Endothelial cell of umbilical vein (primary cell): ENCODE measurements at regions not wholly inside any gene's neighbourhood (a gene's known extent, or its start where the extent isn't known, plus 50 kb on each side); places are given as distances from the start of the nearest gene placed in this dataset.

ENCODE experiments used
- BruUV-seq: library from RNA; stranded (reverse); fragments of 400-500 nt; replicated peaks from 2 replicates; lab custom pipeline; 2021; lab: Mats Ljungman, UMichigan
- CTCF ChIA-PET: fragments of 300-600, 350-600 bp; sonication (Branson Sonifier 250); formaldehyde crosslinking; loops from one replicate; lab custom pipeline; 2021; ENCODE audit warnings: antibody characterized with exemption, inconsistent platforms; lab: Charles Lee
- POLR2A ChIA-PET: fragments of 300-600, 350-600 bp; sonication (Branson Sonifier 250); formaldehyde crosslinking; loops from one replicate; lab custom pipeline; 2021; ENCODE audit warnings: antibody characterized with exemption, inconsistent platforms; lab: Charles Lee
- DNase-seq: peaks from one replicate; pipeline ENCODE4 v3.0.0-alpha.2; 2011; ENCODE audit warnings: low read depth, low spot score
- FAIRE-seq: peaks from 2 replicates; lab custom pipeline; 2011; peaks lifted over from hg19 to GRCh38; lab: Jason Lieb, UNC
- H2AFZ ChIP-seq: 2 replicates; pipeline ENCODE4 v1.6.0; 2012; ENCODE audit warnings: low read depth, low read length, control low read depth, inconsistent platforms
- H3K27ac ChIP-seq: 2 replicates; pipeline ENCODE4 v1.5.1; 2011; ENCODE audit warnings: low read depth, mild to moderate bottlenecking, control low read depth, low read length, moderate library complexity; ENCODE audit not compliant: insufficient read depth
- H3K27me3 ChIP-seq, 2 experiments: 2 replicates each; pipeline versions ENCODE4 v1.6.0 to v1.6.1; 2011; ENCODE audit warnings: low read length in 2 of 2, mixed read lengths in 1 of 2; ENCODE audit not compliant: control insufficient read depth in 2 of 2, insufficient read depth in 2 of 2
- H3K36me3 ChIP-seq, 2 experiments: 2 replicates in 1 of 2; 3 replicates in 1 of 2; pipeline ENCODE4 v1.5.1; 2011; ENCODE audit warnings: low read length in 2 of 2, mild to moderate bottlenecking in 1 of 2, moderate library complexity in 1 of 2; ENCODE audit not compliant: control insufficient read depth in 2 of 2, insufficient read depth in 2 of 2; ENCODE audit errors: extremely low read depth in 1 of 2
- H3K4me1 ChIP-seq: 3 replicates; pipeline ENCODE4 v1.5.1; 2011; ENCODE audit warnings: mild to moderate bottlenecking, low read length; ENCODE audit not compliant: control insufficient read depth, insufficient read depth; ENCODE audit errors: extremely low read depth
- H3K4me2 ChIP-seq: 2 replicates; pipeline ENCODE4 v1.6.1; 2011; ENCODE audit warnings: low read length, control low read depth, mixed read lengths; ENCODE audit not compliant: insufficient read depth
- H3K4me3 ChIP-seq, 3 experiments: fragments of 200-600 bp in 1 of 3; sonication (generic), shearing (Covaris generic) in 1 of 3; replicated peaks in 1 of 3; 2 replicates each; pipeline ENCODE4 v1.5.1; 2011 to 2016; ENCODE audit warnings: control low read depth in 3 of 3, low read length in 3 of 3, mild to moderate bottlenecking in 2 of 3, inconsistent platforms in 1 of 3, low read depth in 1 of 3, moderate library complexity in 1 of 3; ENCODE audit not compliant: insufficient read depth in 1 of 3
- H3K79me2 ChIP-seq: 2 replicates; pipeline ENCODE4 v1.6.0; 2012; ENCODE audit warnings: low read length, inconsistent platforms; ENCODE audit not compliant: control insufficient read depth, insufficient read depth
- H3K9ac ChIP-seq: replicated peaks from 2 replicates; pipeline ENCODE3; 2011; ENCODE audit warnings: low read length, control low read depth; ENCODE audit not compliant: insufficient read depth; ENCODE audit errors: extremely low read depth
- H3K9me1 ChIP-seq: replicated peaks from 3 replicates; pipeline ENCODE4 v1.6.0; 2011; ENCODE audit warnings: mild to moderate bottlenecking, low read length; ENCODE audit not compliant: control insufficient read depth, insufficient read depth; ENCODE audit errors: extremely low read depth
- H3K9me3 ChIP-seq: replicated peaks from 2 replicates; pipeline ENCODE4 v1.5.1; 2012; ENCODE audit warnings: low read length, inconsistent platforms; ENCODE audit not compliant: control insufficient read depth, insufficient read depth
- H4K20me1 ChIP-seq: replicated peaks from 2 replicates; pipeline ENCODE3; 2011; ENCODE audit warnings: mild to moderate bottlenecking, low read length; ENCODE audit not compliant: control insufficient read depth, insufficient read depth; ENCODE audit errors: extremely low read depth
- CTCF ChIP-seq, 2 donors: IDR thresholded peaks; 1 replicate in 1 of 2; 2 replicates in 1 of 2; pipeline ENCODE4 v1.5.1; 2011; ENCODE audit warnings: low read length in 2 of 2, mild to moderate bottlenecking in 2 of 2, moderate library complexity in 2 of 2, control low read depth in 1 of 2, inconsistent platforms in 1 of 2, low read depth in 1 of 2; ENCODE audit not compliant: insufficient read depth in 1 of 2; ENCODE audit errors: extremely low read depth in 1 of 2
- EZH2 ChIP-seq: IDR thresholded peaks from 2 replicates; pipeline ENCODE4 v1.6.1; 2012; ENCODE audit warnings: borderline replicate concordance, low read depth, mild to moderate bottlenecking, moderate library complexity, low read length, inconsistent platforms; ENCODE audit not compliant: severe bottlenecking
- FOS ChIP-seq: IDR thresholded peaks from 2 replicates; pipeline ENCODE4 v1.6.1; 2011; ENCODE audit warnings: mild to moderate bottlenecking, low read length, moderate library complexity, borderline replicate concordance; ENCODE audit not compliant: insufficient read depth
- GATA2 ChIP-seq: IDR thresholded peaks from 2 replicates; pipeline ENCODE4 v1.7.0; 2011; ENCODE audit warnings: low read depth, mild to moderate bottlenecking, moderate library complexity, mixed read lengths, low read length; ENCODE audit not compliant: insufficient read length, insufficient read depth
- JUN ChIP-seq: IDR thresholded peaks from 2 replicates; pipeline ENCODE4 v1.6.1; 2011; ENCODE audit warnings: borderline replicate concordance, low read depth; ENCODE audit not compliant: insufficient read length, insufficient read depth
- MAX ChIP-seq: IDR thresholded peaks from 2 replicates; pipeline ENCODE4 v1.6.1; 2011; ENCODE audit not compliant: insufficient read depth, insufficient read length
- MYC ChIP-seq: IDR thresholded peaks from one replicate; pipeline ENCODE4 v1.6.1; 2011; ENCODE audit warnings: mild to moderate bottlenecking, low read depth, low read length
- POLR2A ChIP-seq: IDR thresholded peaks from 2 replicates; pipeline ENCODE4 v1.6.1; 2012; ENCODE audit warnings: low read depth, mild to moderate bottlenecking, control low read depth, low read length
- POLR2AphosphoS5 ChIP-seq: IDR thresholded peaks from 2 replicates; pipeline ENCODE4 v1.6.1; 2012; ENCODE audit warnings: low read depth, mild to moderate bottlenecking, control low read depth, low read length, moderate library complexity; ENCODE audit not compliant: insufficient read depth
- dilution Hi-C: fragments of 300-500 bp; cut with MboI; formaldehyde crosslinking; loops from one replicate; pipeline ENCODE4 v1.15.0; 2019; ENCODE audit warnings: low sequenced_read_pairs; ENCODE audit not compliant: extremely low pct_ligation_motif_present
- intact Hi-C: fragments of 100-400 bp; cut with micrococcal nuclease; formaldehyde crosslinking; loops from one replicate; pipeline ENCODE4 v1.10.0; 2022

- ChIA-PET CTCF (no interaction called here), POLR2A (no interaction called here)
- BruUV-seq: no TSS peak
- no peak overlapping the region for H3K4me3 ChIP-seq
- H3K36me3 ChIP-seq: no peaks in the 10 kb centered on the region
- dilution Hi-C loops: no loop called here
- no peaks in the 10 kb centered on the region for H3K9me1 ChIP-seq
- no peaks in the 10 kb centered on the region for H4K20me1 ChIP-seq
- DNase-seq (no peak), FAIRE-seq (no peak)
- no peaks in the 10 kb centered on the region for H3K4me1 ChIP-seq
- H3K27ac ChIP-seq: no peak overlapping the region
- TF ChIP-seq GATA2 (no peak), POLR2A (no peak), CTCF (IDR thresholded peaks at IDR 0.05; ENCODE audit: extremely low read depth in 1 of 2, insufficient read depth in 1 of 2, low read depth in 1 of 2, low read length in 2 of 2) (no peak), MYC (no peak), MAX (no peak), FOS (no peak), POLR2AphosphoS5 (no peak), JUN (no peak), EZH2 (no peak)
- H3K9me3 ChIP-seq: no peaks in the 10 kb centered on the region
- H3K4me2 ChIP-seq: no peak overlapping the region
- no peak overlapping the region for H3K9ac ChIP-seq
- intact Hi-C loops: no loop called here
- peaks cover 2% of the 10 kb centered on the region in 2 experiments for H3K27me3 ChIP-seq
- H3K79me2 ChIP-seq: no peaks in the 10 kb centered on the region
- no peak overlapping the region for H2AFZ ChIP-seq
Measured at GRCh38 chr2:217017456-217018252, 157.8 kb upstream of the TNP1 start.
